GM19324 (cell line): ENCODE measurements at regions not wholly inside any gene's neighbourhood (a gene's known extent, or its start where the extent isn't known, plus 50 kb on each side); places are given as distances from the start of the nearest gene placed in this dataset.

Experiments used
- ATAC-seq: cut with Tn5 transposase; IDR thresholded peaks from one replicate; pipeline ENCODE4 v1.9.1; 2021; ENCODE audit warnings: mild to moderate bottlenecking, moderate library complexity; ENCODE audit not compliant: unreplicated experiment, low FRiP score

GRCh38 chr18:62665188-62665587 lies 50.2 kb upstream of the PHLPP1 start:
- ATAC-seq = no peak
